Esophagus muscularis mucosa (tissue), 4 donors: ENCODE measurements at regions not wholly inside any gene's neighbourhood (a gene's known extent, or its start where the extent isn't known, plus 50 kb on each side); places are given as distances from the start of the nearest gene placed in this dataset.

Experiments
- DNase-seq: peaks from one replicate; pipeline ENCODE4 v3.0.0-alpha.2; 2017; ENCODE audit errors: extremely low spot score
- H3K27ac ChIP-seq, 4 donors: fragments of 200-600 bp; sonication (generic); replicated peaks in 1 of 4; 1 replicate in 3 of 4; 2 replicates in 1 of 4; pipeline ENCODE4 v1.5.1; 2016 to 2019; ENCODE audit warnings: mild to moderate bottlenecking in 1 of 4
- H3K27me3 ChIP-seq, 4 donors: fragments of 200-600 bp; sonication (generic); one replicate each; pipeline versions ENCODE4 v1.5.1 to v1.6.0; 2016 to 2019
- H3K36me3 ChIP-seq, 4 donors: fragments of 200-600 bp; sonication (generic); one replicate each; pipeline ENCODE4 v1.5.1; 2016 to 2019
- H3K4me1 ChIP-seq, 4 donors: fragments of 200-600 bp; sonication (generic); one replicate each; pipeline ENCODE4 v1.5.1; 2016 to 2019
- H3K4me3 ChIP-seq, 4 donors: fragments of 200-600 bp; sonication (generic); 1 replicate in 2 of 4; 2 replicates in 2 of 4; pipeline ENCODE4 v1.5.1; 2016 to 2019; ENCODE audit warnings: mild to moderate bottlenecking in 4 of 4, moderate library complexity in 1 of 4
- H3K9me3 ChIP-seq, 4 donors: fragments of 200-600 bp; sonication (generic); 1 replicate in 3 of 4; 2 replicates in 1 of 4; pipeline ENCODE4 v1.5.1; 2016 to 2019
- CTCF ChIP-seq, 3 experiments: fragments of 200-600 bp in 2 of 3; fragments of 450-650 bp in 1 of 3; sonication (generic) in 2 of 3; IDR thresholded peaks; one replicate each; pipeline ENCODE4 v1.5.1; 2017 to 2019; ENCODE audit warnings: antibody characterized with exemption in 3 of 3, mild to moderate bottlenecking in 2 of 3, moderate library complexity in 1 of 3
- EP300 ChIP-seq: sonication (generic); formaldehyde crosslinking; IDR thresholded peaks from one replicate; pipeline ENCODE4 v1.6.1; 2017; ENCODE audit warnings: antibody characterized with exemption
- POLR2A ChIP-seq: fragments of 450-650 bp; IDR thresholded peaks from one replicate; pipeline ENCODE4 v1.6.1; 2017; ENCODE audit warnings: antibody characterized with exemption, moderate library complexity, mild to moderate bottlenecking, low read depth
- POLR2AphosphoS5 ChIP-seq, 2 donors: sonication (generic); formaldehyde crosslinking; IDR thresholded peaks; one replicate each; pipeline ENCODE4 v1.6.1; 2017; ENCODE audit warnings: antibody characterized with exemption in 2 of 2
- WGBS: methylation state at CpG from one replicate; pipeline ENCODE4 v1.1.5; 2018; 5-methylcytosine and 5-hydroxymethylcytosine counted together
- intact Hi-C: fragments of 100-400 bp; cut with DNase I; formaldehyde crosslinking; loops from one replicate; pipeline ENCODE4 v1.15.1; 2023

DNA sequence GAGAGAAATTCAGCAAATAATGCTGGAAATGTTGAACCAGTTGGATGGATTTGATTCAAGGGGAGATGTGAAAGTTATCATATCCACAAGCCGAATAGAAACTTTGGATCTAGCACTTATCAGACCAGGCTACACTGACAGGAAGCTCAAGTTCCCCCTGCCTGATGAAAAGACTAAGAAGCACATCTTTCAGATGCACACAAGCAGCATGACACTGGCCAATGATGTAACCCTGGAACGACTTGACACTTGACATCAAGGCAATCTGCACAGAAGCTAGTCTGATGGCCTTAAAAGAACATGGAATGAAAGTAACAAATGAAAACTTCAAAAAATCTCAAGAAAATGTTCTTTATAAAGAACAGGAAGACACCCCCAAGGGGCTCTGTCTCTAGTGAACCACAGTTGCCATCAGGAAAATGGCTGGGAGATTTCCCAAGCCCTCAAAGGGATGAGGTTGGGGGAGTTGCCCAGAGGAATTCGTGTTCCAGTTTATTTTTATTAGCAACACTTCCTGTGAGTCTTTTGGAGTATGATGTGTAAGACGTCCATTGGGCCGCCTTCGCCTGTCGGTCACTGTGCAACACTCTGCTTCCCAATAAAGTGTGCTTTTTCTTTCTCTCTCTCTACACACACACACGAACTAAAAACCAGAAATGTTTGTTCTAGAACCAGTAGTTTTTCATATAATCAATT is 200.0 kb downstream of the HIBADH start:
- TF ChIP-seq EP300 (no peak), POLR2A (no peak), CTCF (IDR thresholded peaks at IDR 0.05) (no peak), POLR2AphosphoS5 (IDR thresholded peaks at IDR 0.05) (no peak)
- no peak for DNase-seq
- no peaks in the 10 kb centered on the region for H3K36me3 ChIP-seq
- H3K4me1 ChIP-seq = peaks cover 0 to 5% (median 0%) of the 10 kb centered on the region in 4 donors
- H3K9me3 ChIP-seq = no peaks in the 10 kb centered on the region
- H3K27me3 ChIP-seq = peaks cover 0 to 30% (median 0%) of the 10 kb centered on the region in 4 donors
- intact Hi-C loops = no loop called here
- H3K4me3 ChIP-seq = no peak overlapping the region
- H3K27ac ChIP-seq = no peak overlapping the region
- WGBS = 73% methylated on average over 8 of the region's 8 CpGs

DNA sequence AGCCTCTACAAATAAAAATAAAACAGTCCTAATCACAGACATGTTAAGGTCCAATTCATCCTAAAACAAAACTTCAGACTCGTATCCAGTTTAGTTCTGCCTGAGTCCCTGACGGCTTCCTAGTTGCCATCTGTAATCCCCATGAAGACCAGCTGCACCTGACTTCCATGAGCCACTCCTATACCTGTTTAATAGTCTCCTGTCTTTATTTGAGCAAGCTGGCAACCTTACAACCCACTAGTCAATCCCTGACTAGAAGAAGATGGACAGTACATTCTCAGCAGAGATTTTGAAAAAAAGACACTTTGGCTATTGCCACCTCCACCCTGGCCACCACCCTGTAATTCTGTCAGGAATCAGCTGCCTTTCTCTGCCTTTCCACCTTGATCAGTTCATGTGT is 197.7 kb downstream of the HIBADH start:
- Histone ChIP-seq H3K36me3 (no peaks in the 10 kb centered on the region), H3K4me3 (no peak overlapping the region), H3K4me1 (peaks cover 0 to 5% (median 0%) of the 10 kb centered on the region in 4 donors), H3K9me3 (no peaks in the 10 kb centered on the region), H3K27ac (no peak overlapping the region), H3K27me3 (peaks cover 0 to 44% (median 0%) of the 10 kb centered on the region in 4 donors)
- TF ChIP-seq POLR2AphosphoS5 (IDR thresholded peaks at IDR 0.05) (no peak), CTCF (IDR thresholded peaks at IDR 0.05) (no peak), EP300 (no peak), POLR2A (no peak)
- intact Hi-C loops = no loop called here
- no peak for DNase-seq
- 80% methylated on average over 2 of the region's 2 CpGs for WGBS

DNA sequence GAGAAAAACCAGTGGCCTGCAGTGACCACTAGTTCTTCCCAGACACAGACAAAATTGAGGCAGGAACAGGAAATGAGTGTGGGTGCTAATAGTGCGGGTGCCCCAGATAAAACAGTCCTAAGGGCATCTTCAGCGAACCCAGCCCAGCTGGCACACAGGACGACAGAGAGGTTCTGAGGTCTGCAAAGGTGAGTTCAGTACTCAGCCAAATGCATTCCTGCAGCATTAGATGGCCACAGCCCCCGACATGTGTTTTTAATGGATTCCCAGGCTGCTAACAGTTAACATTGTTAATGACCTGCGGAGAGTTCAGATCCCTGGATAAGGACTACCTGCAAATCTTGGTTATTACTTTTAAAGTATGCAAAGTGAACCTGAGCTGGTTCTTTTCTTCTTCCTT is 196.0 kb downstream of the HIBADH start:
- DNase-seq = no peak
- Histone ChIP-seq H3K4me1 (no peaks in the 10 kb centered on the region), H3K4me3 (no peak overlapping the region), H3K27ac (no peak overlapping the region), H3K9me3 (no peaks in the 10 kb centered on the region), H3K36me3 (no peaks in the 10 kb centered on the region), H3K27me3 (peaks cover 0 to 41% (median 0%) of the 10 kb centered on the region in 4 donors)
- TF ChIP-seq EP300 = no peak
- intact Hi-C loops = no loop called here
- 79% methylated on average over 3 of the region's 5 CpGs for WGBS

DNA sequence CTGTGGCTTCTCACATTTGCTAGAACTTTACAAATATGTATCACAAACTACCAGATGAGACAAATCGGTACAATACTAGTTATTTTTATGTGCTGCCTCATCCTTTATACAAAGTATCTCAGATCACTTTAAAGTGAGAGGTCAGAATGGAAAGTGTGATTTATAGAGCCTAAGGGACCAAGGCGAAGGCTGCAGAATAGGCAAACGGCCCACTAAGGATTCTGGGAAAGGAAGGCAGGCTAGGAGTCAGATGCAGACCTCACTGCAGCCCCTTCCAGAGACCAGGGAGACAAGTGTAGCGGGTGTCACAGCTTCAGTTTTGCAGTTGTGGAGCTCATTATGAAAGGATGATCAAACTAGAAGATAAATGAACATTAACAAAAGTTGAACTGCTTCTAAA is 190.6 kb downstream of the HIBADH start:
- 74% methylated on average over 4 of the region's 4 CpGs for WGBS
- intact Hi-C loops = no loop called here

More for the DNA sequence above, 190.6 kb downstream of the HIBADH start:
- TF ChIP-seq POLR2A (no peak), CTCF (IDR thresholded peaks at IDR 0.05) (no peak), POLR2AphosphoS5 (IDR thresholded peaks at IDR 0.05) (no peak), EP300 (no peak)
- Histone ChIP-seq H3K4me3 (no peak overlapping the region), H3K9me3 (no peaks in the 10 kb centered on the region), H3K36me3 (no peaks in the 10 kb centered on the region), H3K27me3 (peaks cover 0 to 14% (median 0%) of the 10 kb centered on the region in 4 donors), H3K27ac (no peak overlapping the region), H3K4me1 (no peaks in the 10 kb centered on the region)
- no peak for DNase-seq
